Effector memory CD8-positive, alpha-beta T cell (primary cell): ENCODE measurements at regions not wholly inside any gene's neighbourhood (a gene's known extent, or its start where the extent isn't known, plus 50 kb on each side); places are given as distances from the start of the nearest gene placed in this dataset.

Source experiments
- ATAC-seq: fragments of 150-1000 bp; cut with Tn5 transposase; replicated peaks from 2 replicates; pipeline ENCODE4 v1.10.0; 2021; ENCODE audit warnings: mild to moderate bottlenecking, moderate library complexity
- DNase-seq, 3 experiments: peaks; one replicate each; pipeline ENCODE4 v3.0.0; 2021
- H3K27ac Mint-ChIP-seq, 2 donors: one replicate each; pipeline ENCODE4 v1.8.0; 2022; ENCODE audit warnings: mild to moderate bottlenecking in 2 of 2, mixed read lengths in 2 of 2, moderate library complexity in 2 of 2
- H3K27me3 Mint-ChIP-seq, 2 donors: one replicate each; pipeline ENCODE4 v1.8.0; 2022; ENCODE audit warnings: mixed read lengths in 2 of 2
- H3K36me3 Mint-ChIP-seq: one replicate; pipeline ENCODE4 v1.8.0; 2022; ENCODE audit warnings: mild to moderate bottlenecking, moderate library complexity, mixed read lengths; ENCODE audit not compliant: insufficient read depth
- H3K4me1 Mint-ChIP-seq, 2 donors: one replicate each; pipeline ENCODE4 v1.8.0; 2022; ENCODE audit warnings: low read depth in 2 of 2, mixed read lengths in 2 of 2
- H3K4me3 Mint-ChIP-seq, 2 donors: one replicate each; pipeline ENCODE4 v1.8.0; 2022; ENCODE audit warnings: mild to moderate bottlenecking in 2 of 2, mixed read lengths in 2 of 2, moderate library complexity in 2 of 2
- H3K9me3 Mint-ChIP-seq, 2 donors: one replicate each; pipeline ENCODE4 v1.8.0; 2022; ENCODE audit warnings: mixed read lengths in 2 of 2

DNA sequence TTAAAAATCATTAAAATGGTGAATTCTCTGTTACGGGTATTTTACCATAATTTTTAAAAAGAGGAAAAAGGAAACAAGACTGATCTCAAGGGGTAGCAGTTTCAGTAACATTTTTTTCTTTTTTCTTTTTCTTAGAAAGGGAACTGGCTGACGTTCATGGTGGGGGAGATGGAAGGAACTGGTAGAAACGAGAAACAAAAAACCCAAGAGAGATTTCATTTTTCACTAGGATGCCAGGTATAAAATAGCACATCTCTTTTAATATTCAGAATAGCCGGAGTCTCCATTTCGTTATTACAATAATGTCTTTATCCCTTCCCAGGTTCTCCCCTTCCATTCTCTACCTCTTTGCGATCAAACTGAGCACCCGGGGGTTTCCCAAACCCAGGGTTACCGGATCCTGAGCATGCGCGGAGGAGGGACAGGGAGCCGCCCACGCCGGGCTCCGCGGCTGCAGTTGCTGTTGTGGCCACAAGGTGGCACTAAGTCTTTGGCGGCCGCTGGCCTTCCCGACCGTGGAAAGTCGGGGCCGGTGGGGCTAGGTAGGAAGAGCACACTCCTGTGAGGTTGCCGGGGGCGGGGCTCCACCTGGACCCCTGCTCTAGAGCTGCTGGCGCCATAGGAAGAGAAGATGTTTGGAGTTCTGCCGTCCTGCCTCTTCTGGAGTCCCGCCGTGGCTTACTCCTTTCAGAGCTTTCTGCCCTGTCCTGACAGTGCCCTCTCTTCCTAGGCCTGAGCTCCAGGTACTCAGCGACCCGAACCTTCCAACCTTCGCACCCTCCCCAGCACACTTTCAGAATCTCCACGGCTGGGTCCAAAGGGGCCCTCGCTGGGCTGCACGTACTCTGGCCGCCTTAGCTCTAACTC, 146.8 kb downstream of the SH3BGRL2 start:
- Mint-ChIP-seq H3K4me1 (peaks cover 0 to 8% of the 10 kb centered on the region in 2 donors), H3K9me3 (no peaks in the 10 kb centered on the region), H3K27ac (peak overlapping the region; percentile 11 to 63), H3K36me3 (peaks cover 6% of the 10 kb centered on the region), H3K27me3 (no peaks in the 10 kb centered on the region), H3K4me3 (peak overlapping the region; percentile 67 to 68)
- ATAC-seq (peak; percentile 92), DNase-seq (peak; percentile 79 to 84 (median 81))

DNA sequence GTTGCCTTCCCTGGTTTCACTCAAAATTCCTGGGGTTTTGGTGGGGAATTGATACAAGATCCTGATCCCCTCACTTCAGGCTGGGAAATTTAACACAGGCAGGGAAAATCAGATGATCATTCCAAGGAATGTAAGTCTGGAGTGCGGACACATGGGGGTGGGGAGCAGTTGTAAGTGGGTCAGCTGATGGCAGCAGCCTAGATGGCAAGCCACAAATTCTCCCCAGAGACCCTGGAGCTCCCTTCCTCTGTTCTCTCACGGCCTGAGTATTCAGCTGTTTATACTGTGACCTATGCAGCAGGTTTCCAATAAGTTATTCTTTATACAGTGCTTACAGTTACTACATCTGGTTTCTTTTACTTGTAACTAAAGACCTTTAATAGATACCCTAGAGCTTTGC, 144.9 kb downstream of the SH3BGRL2 start:
- H3K4me3 Mint-ChIP-seq: no peak overlapping the region
- peaks cover 6% of the 10 kb centered on the region for H3K36me3 Mint-ChIP-seq
- no peaks in the 10 kb centered on the region for H3K27me3 Mint-ChIP-seq
- H3K27ac Mint-ChIP-seq: peak overlapping the region in 1 of 2 donors; percentile 1
- peaks cover 0 to 6% of the 10 kb centered on the region in 2 donors for H3K4me1 Mint-ChIP-seq
- H3K9me3 Mint-ChIP-seq: no peaks in the 10 kb centered on the region
- ATAC-seq: no peak
- DNase-seq: no peak

DNA sequence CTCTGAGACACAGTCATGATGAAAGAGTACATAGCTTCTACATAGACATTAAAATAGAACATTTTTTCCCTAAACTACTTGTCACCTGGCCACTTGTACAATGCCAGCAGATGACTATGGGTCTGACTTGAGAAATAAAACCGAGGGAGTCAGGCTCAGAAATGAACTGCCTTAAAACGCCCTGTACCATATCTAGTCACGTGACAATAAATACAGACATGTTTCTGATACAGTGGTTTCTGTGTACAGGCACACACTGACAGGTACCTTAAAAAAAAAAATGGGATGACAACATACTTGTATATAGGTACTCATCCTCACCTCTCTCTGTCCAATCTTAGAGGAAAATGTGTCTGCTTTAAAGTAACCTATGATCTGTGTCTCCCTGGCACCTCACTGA, 144.1 kb downstream of the SH3BGRL2 start:
- Mint-ChIP-seq H3K4me3 (no peak overlapping the region), H3K27ac (no peak overlapping the region), H3K27me3 (no peaks in the 10 kb centered on the region), H3K4me1 (peaks cover 0 to 6% of the 10 kb centered on the region in 2 donors), H3K9me3 (no peaks in the 10 kb centered on the region), H3K36me3 (peaks cover 6% of the 10 kb centered on the region)
- ATAC-seq: no peak
- DNase-seq: no peak

DNA sequence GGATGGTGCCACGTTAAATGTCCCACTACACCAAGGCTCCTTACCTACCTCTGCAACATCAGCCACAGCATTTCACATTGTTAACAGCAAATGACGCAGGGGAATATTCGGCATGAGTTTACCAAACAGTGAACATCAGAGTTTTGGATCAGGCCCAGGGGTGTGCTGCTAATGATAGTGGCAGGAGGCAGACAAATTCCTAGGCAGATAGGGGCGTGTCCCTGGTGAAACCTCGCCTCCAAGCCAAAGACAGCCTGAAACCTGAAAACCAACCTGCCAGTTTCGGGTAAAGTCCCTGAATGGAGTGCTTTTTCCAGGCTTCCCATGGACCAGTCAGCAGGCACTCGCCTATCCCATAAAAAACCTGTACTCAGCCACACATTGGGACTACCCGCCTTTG, 133.6 kb downstream of the SH3BGRL2 start:
- no peaks in the 10 kb centered on the region for H3K36me3 Mint-ChIP-seq
- no peak overlapping the region for H3K27ac Mint-ChIP-seq
- ATAC-seq (no peak), DNase-seq (no peak)
- H3K4me3 Mint-ChIP-seq: no peak overlapping the region
- H3K27me3 Mint-ChIP-seq: peaks cover 25% of the 10 kb centered on the region in 2 donors
- H3K4me1 Mint-ChIP-seq: no peaks in the 10 kb centered on the region
- H3K9me3 Mint-ChIP-seq: peaks cover 0 to 2% of the 10 kb centered on the region in 2 donors

DNA sequence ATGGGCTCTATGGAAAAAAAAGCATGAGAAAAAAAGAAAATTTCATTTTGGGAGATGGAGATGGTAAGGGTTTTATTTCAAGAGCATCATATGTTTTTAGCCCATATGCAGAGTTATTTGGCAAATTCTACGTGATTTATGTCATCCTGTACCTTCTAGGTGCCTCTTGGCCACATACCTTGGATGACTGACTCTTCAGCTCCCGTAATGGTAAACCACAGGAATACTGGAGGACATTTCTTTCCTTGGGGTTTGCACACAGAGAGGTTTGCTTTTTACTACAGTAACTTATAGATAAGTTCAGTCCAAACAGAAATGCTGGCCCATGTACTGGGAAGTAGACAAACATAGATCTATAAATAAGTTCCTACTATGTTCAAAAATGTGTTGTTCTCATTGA, 132.2 kb downstream of the SH3BGRL2 start:
- Mint-ChIP-seq H3K9me3 (no peaks in the 10 kb centered on the region), H3K36me3 (no peaks in the 10 kb centered on the region), H3K4me3 (no peak overlapping the region), H3K27me3 (peaks cover 30 to 33% of the 10 kb centered on the region in 2 donors), H3K27ac (no peak overlapping the region), H3K4me1 (no peaks in the 10 kb centered on the region)
- DNase-seq (no peak), ATAC-seq (no peak)

DNA sequence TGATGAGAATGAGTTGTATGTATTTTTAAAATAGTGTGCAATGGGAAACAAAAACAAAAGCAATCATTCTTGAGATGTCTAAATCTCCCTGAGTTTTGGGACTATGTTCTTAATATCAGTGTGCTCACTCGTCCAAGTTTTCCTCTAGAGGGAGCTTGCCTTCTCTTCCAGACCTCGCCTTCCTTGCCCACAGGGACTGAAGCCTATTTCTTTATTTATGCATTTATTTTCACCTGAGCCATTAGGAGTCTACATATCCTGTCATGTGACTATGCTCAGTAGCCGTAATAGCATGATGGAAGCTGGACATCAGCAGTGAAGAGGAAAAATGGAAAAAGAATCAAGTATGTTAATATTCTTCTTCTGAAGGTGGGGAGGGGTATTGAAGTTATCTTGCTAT, 131.2 kb downstream of the SH3BGRL2 start:
- H3K27ac Mint-ChIP-seq: no peak overlapping the region
- H3K27me3 Mint-ChIP-seq: peaks cover 29 to 34% of the 10 kb centered on the region in 2 donors
- no peaks in the 10 kb centered on the region for H3K4me1 Mint-ChIP-seq
- no peaks in the 10 kb centered on the region for H3K9me3 Mint-ChIP-seq
- no peaks in the 10 kb centered on the region for H3K36me3 Mint-ChIP-seq
- ATAC-seq: no peak
- DNase-seq: no peak
- H3K4me3 Mint-ChIP-seq: no peak overlapping the region

DNA sequence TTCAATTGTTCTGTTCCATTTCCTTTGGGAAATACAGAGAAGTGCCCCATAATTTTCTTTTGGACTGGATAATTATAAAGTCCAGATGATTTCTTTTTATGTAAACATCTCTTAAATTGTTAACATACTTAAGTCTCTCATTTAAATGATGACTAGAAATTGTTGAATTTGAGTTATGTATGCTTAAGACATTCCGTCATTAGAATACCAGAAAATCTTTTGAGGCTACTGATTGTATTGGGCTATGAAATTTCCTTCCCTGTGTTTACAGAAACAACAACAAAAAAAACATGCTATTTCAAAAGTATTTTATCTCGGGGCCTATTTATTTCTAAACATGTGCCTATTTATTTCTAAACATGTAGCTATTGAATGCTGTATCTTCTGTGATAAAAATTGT, 125.4 kb downstream of the SH3BGRL2 start:
- ATAC-seq (no peak), DNase-seq (no peak)
- no peaks in the 10 kb centered on the region for H3K36me3 Mint-ChIP-seq
- no peaks in the 10 kb centered on the region for H3K4me1 Mint-ChIP-seq
- peaks cover 13 to 32% of the 10 kb centered on the region in 2 donors for H3K27me3 Mint-ChIP-seq
- no peak overlapping the region for H3K27ac Mint-ChIP-seq
- no peak overlapping the region for H3K4me3 Mint-ChIP-seq
- no peaks in the 10 kb centered on the region for H3K9me3 Mint-ChIP-seq

DNA sequence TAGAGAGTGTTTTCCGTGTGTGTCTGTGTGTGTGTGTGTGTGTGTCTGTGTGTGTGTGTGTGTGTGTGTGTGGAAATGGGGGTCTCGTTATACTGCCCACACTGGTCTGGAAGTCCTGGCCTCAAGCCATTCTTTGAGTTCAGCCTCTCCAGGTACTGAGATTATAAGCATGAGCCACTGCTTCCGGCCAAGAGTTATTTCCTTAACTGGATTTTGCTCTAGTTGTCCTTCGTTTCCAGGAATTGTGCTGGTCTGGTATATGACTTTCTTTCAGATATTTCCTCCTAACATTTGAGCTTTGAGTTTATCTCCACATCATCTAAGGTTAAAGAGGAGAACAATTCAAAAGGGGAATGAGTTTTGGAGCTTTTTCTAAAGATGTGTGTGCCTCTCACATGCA, 124.8 kb downstream of the SH3BGRL2 start:
- Mint-ChIP-seq H3K9me3 (no peaks in the 10 kb centered on the region), H3K4me1 (no peaks in the 10 kb centered on the region), H3K4me3 (no peak overlapping the region), H3K27ac (no peak overlapping the region), H3K36me3 (no peaks in the 10 kb centered on the region), H3K27me3 (peaks cover 18 to 32% of the 10 kb centered on the region in 2 donors)
- DNase-seq (no peak), ATAC-seq (no peak)
